ENCODE measurements at regions not wholly inside any gene's neighbourhood (a gene's known extent, or its start where the extent isn't known, plus 50 kb on each side); places are given as distances from the start of the nearest gene placed in this dataset.

DNA sequence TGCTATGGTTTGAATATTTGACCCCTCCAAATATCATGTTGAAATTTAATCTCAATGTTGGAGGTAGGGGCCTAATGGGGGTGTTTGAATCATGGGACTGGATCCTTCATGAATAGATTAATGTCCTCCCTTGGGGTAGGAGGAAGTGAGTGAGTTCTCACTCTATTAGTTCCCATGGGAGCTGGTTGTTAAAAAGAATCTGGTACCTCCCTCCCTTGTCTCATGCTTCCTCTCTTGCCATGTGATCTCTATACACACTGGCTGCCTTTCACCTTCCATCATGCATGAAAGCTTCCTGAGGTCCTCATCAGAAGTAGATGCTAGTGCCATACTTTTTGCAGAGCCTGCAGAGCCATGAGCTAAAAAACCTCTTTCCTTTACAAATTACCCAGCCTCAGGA, 177.7 kb upstream of the MCTP2 start (continued):
- TF ChIP-seq ZFX (IDR thresholded peaks at IDR 0.05) (no peak), ZBTB33 (IDR thresholded peaks at IDR 0.05; ENCODE audit: extremely low read depth, insufficient replicate concordance, low read length) (no peak), REST (IDR thresholded peaks at IDR 0.05; ENCODE audit: low read depth) (no peak), EZH2phosphoT487 (IDR thresholded peaks at IDR 0.05; ENCODE audit: borderline replicate concordance) (no peak)

DNA sequence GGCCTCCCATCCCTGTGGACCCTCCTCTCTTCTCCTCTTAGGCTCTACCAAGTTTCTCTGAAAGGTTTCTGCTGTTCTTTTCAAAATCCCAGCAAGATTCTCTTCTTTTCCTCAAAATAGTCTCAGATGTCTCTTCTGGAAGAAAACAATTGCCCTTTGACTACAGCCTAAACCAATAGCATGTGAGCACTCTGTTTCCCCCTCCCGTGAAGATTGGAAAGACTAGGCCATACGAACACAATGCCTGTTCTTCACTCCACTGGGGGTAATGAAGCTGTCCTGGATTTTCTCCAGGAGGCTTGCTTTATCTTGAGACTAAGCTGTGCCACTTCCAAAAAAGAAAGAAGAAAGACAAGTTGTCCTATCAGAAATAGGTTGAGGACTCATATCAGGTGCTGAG, 178.7 kb upstream of the MCTP2 start:
- no peaks in the 10 kb centered on the region for H3K9me2 ChIP-seq (ENCODE audit: insufficient read depth)
- H3K36me3 ChIP-seq (ENCODE audit: control insufficient read depth in 1 of 2, insufficient read depth in 2 of 2, low read length in 2 of 2), result no peaks in the 10 kb centered on the region
- H3K27ac ChIP-seq (ENCODE audit: low read depth, low read length), result no peak overlapping the region
- no peaks in the 10 kb centered on the region for H4K20me1 ChIP-seq (ENCODE audit: insufficient read depth)
- H2AFZ ChIP-seq (ENCODE audit: low read depth, low read length, poor library complexity, severe bottlenecking), result no peak overlapping the region
- H3K4me2 ChIP-seq (ENCODE audit: low read length), result no peak overlapping the region
- no peak overlapping the region for H3K9ac ChIP-seq (ENCODE audit: low read length)
- ChIA-PET RAD21 (ENCODE audit: low non-redundant PET in 1 of 2, low total read pairs in 2 of 2, uncharacterized antibody in 2 of 2, unreplicated experiment in 2 of 2) (interaction anchor here in 1 of 2 experiments (0.5 kb wide), 1 partner anchor 980 kb away, joined by 3 read pairs; no protein-coding TSS in a partner anchor), POLR2A (no interaction called here), CTCF (no interaction called here)
- no peak overlapping the region for H3K4me3 ChIP-seq (replicated peaks in 1 of 2; ENCODE audit: low read depth in 1 of 2, low read length in 2 of 2)
- intact Hi-C loops (cut with micrococcal nuclease), result no loop called here
- DNase-seq (ENCODE audit: low read depth, low spot score) (no peak), ATAC-seq (no peak)
- TF ChIP-seq CEBPB (IDR thresholded peaks at IDR 0.05; ENCODE audit: low read depth) (no peak), RAD21 (IDR thresholded peaks at IDR 0.05; ENCODE audit: low read depth) (no peak), FOSL1 (IDR thresholded peaks at IDR 0.05; ENCODE audit: low read depth) (no peak), EZH2phosphoT487 (IDR thresholded peaks at IDR 0.05; ENCODE audit: borderline replicate concordance) (no peak), POLR2A (IDR thresholded peaks at IDR 0.05; ENCODE audit: borderline replicate concordance, extremely low read depth, insufficient read depth, insufficient read length) (no peak)
- no TSS peak for BruUV-seq (replicated peaks)
- no peaks in the 10 kb centered on the region for H3K27me3 ChIP-seq (ENCODE audit: insufficient read depth, low read length)
- H3K9me3 ChIP-seq (ENCODE audit: control insufficient read depth in 1 of 2, insufficient read depth in 1 of 2, low read depth in 1 of 2, low read length in 2 of 2), result peaks cover 0 to 7% of the 10 kb centered on the region in 2 experiments; a peak in 1 of 4 replicates
- no peaks in the 10 kb centered on the region for H3K4me1 ChIP-seq (ENCODE audit: control insufficient read depth in 1 of 2, insufficient read depth in 2 of 2, low read length in 2 of 2)
- H3K79me2 ChIP-seq (ENCODE audit: insufficient read depth, low read length), result no peaks in the 10 kb centered on the region
